ENCODE measurements at regions not wholly inside any gene's neighbourhood (a gene's known extent, or its start where the extent isn't known, plus 50 kb on each side); places are given as distances from the start of the nearest gene placed in this dataset.

- no peak for TF ChIP-seq CTCF (IDR thresholded peaks at IDR 0.05)
Observed at GRCh38 chr2:120405759-120406099, 59.8 kb downstream of the INHBB start.

- TF ChIP-seq CTCF (IDR thresholded peaks at IDR 0.05): no peak
Observed at GRCh38 chr2:120406566-120406965, 60.6 kb downstream of the INHBB start.

GRCh38 chr2:120410487-120410886 lies 64.6 kb downstream of the INHBB start:
- no peak for TF ChIP-seq CTCF (IDR thresholded peaks at IDR 0.05)

- TF ChIP-seq CTCF (IDR thresholded peaks at IDR 0.05): no peak
Observed at GRCh38 chr2:120415060-120415459, 69.1 kb downstream of the INHBB start.

GRCh38 chr2:120415728-120416509 lies 70.0 kb downstream of the INHBB start:
- TF ChIP-seq CTCF (IDR thresholded peaks at IDR 0.05): no peak

GRCh38 chr2:120418174-120418787 lies 72.3 kb downstream of the INHBB start:
- TF ChIP-seq CTCF (IDR thresholded peaks at IDR 0.05): no peak

- no peak for TF ChIP-seq CTCF (IDR thresholded peaks at IDR 0.05)
Observed at GRCh38 chr2:120419073-120419472, 73.1 kb downstream of the INHBB start.
